GM18867 (cell line): ENCODE measurements at regions not wholly inside any gene's neighbourhood (a gene's known extent, or its start where the extent isn't known, plus 50 kb on each side); places are given as distances from the start of the nearest gene placed in this dataset.
"Not testable (repeated sequence)": the region's sequence is repeated elsewhere in the genome, so short reads cannot be mapped to it uniquely, and the experiment has no call there.

Experiments
- ATAC-seq: cut with Tn5 transposase; IDR thresholded peaks from one replicate; pipeline ENCODE4 v1.9.1; 2021; ENCODE audit warnings: mild to moderate bottlenecking, moderate library complexity; ENCODE audit not compliant: unreplicated experiment

GRCh38 chr10:121262774-121263430 lies 335.3 kb downstream of the FGFR2 start:
- no peak for ATAC-seq

- no peak for ATAC-seq
Observed at GRCh38 chr10:121263431-121263783, 334.8 kb downstream of the FGFR2 start.

GRCh38 chr10:121265360-121266123 lies 332.7 kb downstream of the FGFR2 start:
- ATAC-seq, result no peak

- ATAC-seq, result no peak
Observed at GRCh38 chr10:121266370-121266769, 331.9 kb downstream of the FGFR2 start.

- no peak for ATAC-seq
Observed at GRCh38 chr10:121267236-121268003, 330.8 kb downstream of the FGFR2 start.

GRCh38 chr10:121268363-121268762 lies 329.9 kb downstream of the FGFR2 start:
- no peak for ATAC-seq

GRCh38 chr10:121268863-121269432 lies 329.3 kb downstream of the FGFR2 start:
- no peak for ATAC-seq

- no peak for ATAC-seq
Observed at GRCh38 chr10:121270906-121271305, 327.3 kb downstream of the FGFR2 start.

- no peak for ATAC-seq
Observed at GRCh38 chr10:121276046-121276445, 322.2 kb downstream of the FGFR2 start.

GRCh38 chr10:121276822-121277221 lies 321.4 kb downstream of the FGFR2 start:
- ATAC-seq, result no peak

- not testable (repeated sequence) for ATAC-seq
Observed at GRCh38 chr10:121278386-121278785, 319.9 kb downstream of the FGFR2 start.

GRCh38 chr10:121281576-121281975 lies 316.7 kb downstream of the FGFR2 start:
- ATAC-seq, result no peak

- no peak for ATAC-seq
Observed at GRCh38 chr10:121282264-121282663, 316.0 kb downstream of the FGFR2 start.

GRCh38 chr10:121282797-121283515 lies 315.3 kb downstream of the FGFR2 start:
- no peak for ATAC-seq

GRCh38 chr10:121284936-121285335 lies 313.3 kb downstream of the FGFR2 start:
- no peak for ATAC-seq

GRCh38 chr10:121285406-121286196 lies 312.6 kb downstream of the FGFR2 start:
- no peak for ATAC-seq

GRCh38 chr10:121288011-121288410 lies 310.2 kb downstream of the FGFR2 start:
- no peak for ATAC-seq

GRCh38 chr10:121288864-121289661 lies 309.2 kb downstream of the FGFR2 start:
- ATAC-seq, result no peak

GRCh38 chr10:121289800-121290199 lies 308.4 kb downstream of the FGFR2 start:
- ATAC-seq, result no peak
